GM21360 (cell line): ENCODE measurements at regions not wholly inside any gene's neighbourhood (a gene's known extent, or its start where the extent isn't known, plus 50 kb on each side); places are given as distances from the start of the nearest gene placed in this dataset.
A peak's percentile ranks its signal among the peaks of the same experiment; 100 is the strongest.
"Not testable (repeated sequence)": the region's sequence is repeated elsewhere in the genome, so short reads cannot be mapped to it uniquely, and the experiment has no call there.

Experiments
- ATAC-seq: cut with Tn5 transposase; IDR thresholded peaks from one replicate; pipeline ENCODE4 v1.9.1; 2021; ENCODE audit warnings: mild to moderate bottlenecking, moderate library complexity; ENCODE audit not compliant: unreplicated experiment

GRCh38 chr16:59090541-59090940 is 356.4 kb upstream of the GOT2 start:
- no peak for ATAC-seq

- ATAC-seq = no peak
Measured at GRCh38 chr16:59088431-59088830, 354.3 kb upstream of the GOT2 start.

- no peak for ATAC-seq
Measured at GRCh38 chr16:59087641-59088040, 353.5 kb upstream of the GOT2 start.

GRCh38 chr16:59067205-59067604 is 333.1 kb upstream of the GOT2 start:
- no peak for ATAC-seq

- no peak for ATAC-seq
Measured at GRCh38 chr16:59060207-59060606, 326.1 kb upstream of the GOT2 start.

GRCh38 chr16:59058250-59058649 is 324.1 kb upstream of the GOT2 start:
- ATAC-seq = no peak

GRCh38 chr16:59053911-59054310 is 319.8 kb upstream of the GOT2 start:
- ATAC-seq = no peak

- no peak for ATAC-seq
Measured at GRCh38 chr16:59052231-59052630, 318.1 kb upstream of the GOT2 start.

- no peak for ATAC-seq
Measured at GRCh38 chr16:59048876-59049275, 314.8 kb upstream of the GOT2 start.

- ATAC-seq = no peak
Measured at GRCh38 chr16:59047114-59047513, 313.0 kb upstream of the GOT2 start.

GRCh38 chr16:59046335-59046734 is 312.2 kb upstream of the GOT2 start:
- ATAC-seq = no peak

GRCh38 chr16:59045501-59045900 is 311.4 kb upstream of the GOT2 start:
- ATAC-seq = no peak

GRCh38 chr16:59044616-59045015 is 310.5 kb upstream of the GOT2 start:
- ATAC-seq = no peak

GRCh38 chr16:59042301-59042700 is 308.2 kb upstream of the GOT2 start:
- ATAC-seq = no peak

- ATAC-seq = no peak
Measured at GRCh38 chr16:59039066-59039720, 305.1 kb upstream of the GOT2 start.

- no peak for ATAC-seq
Measured at GRCh38 chr16:59030923-59031485, 296.9 kb upstream of the GOT2 start.

GRCh38 chr16:59021751-59022150 is 287.6 kb upstream of the GOT2 start:
- ATAC-seq = no peak

GRCh38 chr16:59013930-59014329 is 279.8 kb upstream of the GOT2 start:
- ATAC-seq = no peak

- ATAC-seq = no peak
Measured at GRCh38 chr16:58999762-59000161, 265.6 kb upstream of the GOT2 start.

- ATAC-seq = not testable (repeated sequence)
Measured at GRCh38 chr16:58992755-58993154, 258.6 kb upstream of the GOT2 start.

- ATAC-seq = not testable (repeated sequence)
Measured at GRCh38 chr16:58983181-58983965, 249.3 kb upstream of the GOT2 start.

GRCh38 chr16:58970775-58971174 is 236.7 kb upstream of the GOT2 start:
- ATAC-seq = peak; percentile 67
